CD4-positive, alpha-beta T cell treated with Interleukin-10 for 1 hour (primary cell): ENCODE measurements at regions not wholly inside any gene's neighbourhood (a gene's known extent, or its start where the extent isn't known, plus 50 kb on each side); places are given as distances from the start of the nearest gene placed in this dataset.

Experiments
- DNase-seq: peaks from one replicate; pipeline ENCODE4 v3.0.0-alpha.2; 2020

DNA sequence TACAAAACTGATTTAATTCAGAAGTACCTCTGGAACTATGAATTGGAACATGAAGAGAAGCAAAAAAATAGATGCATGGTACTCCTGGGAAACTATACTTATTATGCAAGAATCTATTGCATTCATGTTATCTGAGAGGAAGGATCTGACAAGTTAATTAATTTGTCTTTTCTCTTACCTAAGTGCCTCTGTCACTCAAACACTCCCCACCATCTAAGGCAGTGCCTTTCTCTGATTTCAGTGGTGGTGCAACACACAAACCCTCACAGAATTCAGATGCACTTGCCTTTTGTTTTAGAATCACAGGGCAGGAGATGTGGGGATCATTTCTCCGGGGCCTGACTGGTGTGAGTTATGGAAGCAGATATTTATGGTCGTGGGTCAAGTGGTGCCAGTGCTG is 52.5 kb upstream of the C9orf72 start:
- DNase-seq, result no peak

DNA sequence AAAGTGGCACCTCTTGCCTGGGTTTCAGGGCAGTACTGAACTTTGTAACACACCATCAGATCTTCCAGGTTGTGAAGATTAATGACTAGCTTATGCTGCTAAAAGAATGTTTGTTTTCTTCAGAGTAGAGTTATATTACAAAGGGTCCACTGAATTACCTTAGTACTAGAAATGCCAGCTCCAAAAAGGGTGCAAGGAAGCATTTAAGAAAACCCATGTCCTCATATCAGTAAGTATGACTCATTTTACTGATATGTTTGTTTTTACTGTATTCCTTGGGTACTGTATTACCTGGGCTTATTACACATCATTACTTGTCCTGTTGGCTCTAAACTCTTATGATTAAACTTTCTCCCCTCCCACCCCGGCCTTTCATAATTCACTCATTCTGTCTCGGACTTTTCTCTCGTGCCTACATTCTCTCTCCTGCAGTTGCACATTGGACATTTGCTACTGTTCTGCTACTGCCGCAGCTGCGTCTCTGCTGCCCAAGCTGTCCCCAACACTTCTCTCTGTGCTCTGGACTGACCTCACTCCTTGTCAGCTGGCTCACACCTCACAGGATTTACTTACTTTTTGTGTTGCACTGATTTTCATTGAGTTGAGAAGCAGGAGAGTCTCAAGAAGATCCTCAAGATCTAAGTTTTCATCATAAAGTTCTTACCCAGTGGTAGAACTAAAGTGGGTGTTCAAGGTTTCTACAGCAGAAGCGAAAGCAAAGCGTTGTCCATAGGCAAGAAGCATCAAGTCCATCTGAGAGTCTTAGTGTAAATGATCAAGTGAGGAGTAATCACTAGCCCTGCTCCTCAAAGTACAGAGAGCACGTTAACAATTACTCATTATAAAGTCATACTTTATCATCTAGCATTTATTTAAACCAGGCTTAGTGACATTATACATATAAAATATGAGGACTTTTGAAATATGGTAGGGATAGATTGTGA is 53.2 kb upstream of the C9orf72 start:
- no peak for DNase-seq

DNA sequence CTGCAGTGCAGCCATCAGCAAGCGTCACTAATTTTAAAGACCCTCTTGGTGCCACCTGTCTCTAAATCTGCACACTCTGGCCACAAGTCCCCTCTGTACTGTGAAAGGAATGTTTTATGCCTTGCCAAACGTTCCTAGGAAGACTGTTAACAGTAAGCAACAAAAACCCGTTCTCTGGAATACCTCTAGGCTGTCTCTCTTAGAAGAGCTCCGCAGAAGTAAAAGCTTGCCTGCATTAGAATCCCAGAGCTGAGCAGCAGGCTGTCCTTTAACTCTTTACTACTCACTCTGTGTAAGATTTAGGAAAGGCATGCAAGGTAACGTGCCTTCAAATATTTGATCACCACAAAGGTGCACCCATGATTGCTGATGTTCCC is 53.9 kb upstream of the C9orf72 start:
- DNase-seq, result no peak

DNA sequence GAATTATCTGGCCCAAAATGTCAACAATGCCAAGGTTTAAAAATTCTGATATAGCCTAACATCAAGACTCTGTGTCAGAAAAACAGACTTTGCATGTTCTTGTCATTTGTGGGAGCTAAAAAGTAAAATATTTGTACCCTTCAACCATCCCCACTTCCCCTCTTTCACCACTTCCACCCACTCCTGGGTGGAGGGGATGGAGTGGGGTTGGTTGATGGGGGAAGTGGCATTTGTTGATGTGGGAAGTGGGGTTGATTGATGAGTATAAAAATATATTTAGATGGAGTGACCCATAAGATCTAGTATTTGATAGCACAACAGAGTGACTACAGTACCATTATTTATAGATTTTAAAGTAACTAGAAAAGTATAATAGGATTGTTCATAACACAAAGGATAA is 55.0 kb upstream of the C9orf72 start:
- DNase-seq, result no peak

DNA sequence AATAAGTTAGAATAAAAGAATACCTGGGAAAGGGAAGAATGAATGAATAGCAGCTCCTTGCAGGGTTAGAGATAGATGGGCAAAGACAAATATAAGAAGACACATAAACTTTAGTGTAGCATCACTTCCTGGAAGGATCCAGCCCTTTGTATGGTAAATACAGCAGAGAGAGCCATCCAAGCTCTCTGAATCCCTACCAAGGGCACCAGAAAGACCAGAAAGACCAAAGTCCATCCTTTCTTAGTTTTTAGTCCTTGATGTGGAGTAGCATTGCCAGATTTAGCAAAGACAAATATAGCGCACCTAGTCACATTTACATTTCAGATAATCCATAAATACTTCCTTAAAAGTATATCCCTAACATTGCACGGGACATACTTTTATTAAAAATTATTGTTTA is 56.1 kb upstream of the C9orf72 start:
- DNase-seq, result no peak

DNA sequence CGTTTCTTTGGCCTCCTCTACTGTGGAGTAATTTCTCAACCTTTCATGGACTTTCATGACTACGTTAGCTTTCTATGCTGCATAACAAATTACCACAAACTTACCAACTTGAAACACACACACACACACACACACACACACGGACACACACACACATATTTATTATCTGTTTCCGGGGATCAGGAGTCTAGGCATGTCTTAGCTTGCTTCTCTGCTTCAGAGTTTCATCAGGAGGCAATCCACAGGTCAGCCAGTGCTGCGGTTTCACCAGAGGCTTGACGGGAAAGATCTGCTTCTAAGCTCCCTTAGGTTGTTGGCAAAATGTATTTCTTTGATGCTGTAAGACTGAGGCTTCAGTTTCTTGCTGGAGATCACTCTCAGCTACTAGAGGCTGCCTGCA is 59.0 kb upstream of the C9orf72 start:
- DNase-seq, result no peak

DNA sequence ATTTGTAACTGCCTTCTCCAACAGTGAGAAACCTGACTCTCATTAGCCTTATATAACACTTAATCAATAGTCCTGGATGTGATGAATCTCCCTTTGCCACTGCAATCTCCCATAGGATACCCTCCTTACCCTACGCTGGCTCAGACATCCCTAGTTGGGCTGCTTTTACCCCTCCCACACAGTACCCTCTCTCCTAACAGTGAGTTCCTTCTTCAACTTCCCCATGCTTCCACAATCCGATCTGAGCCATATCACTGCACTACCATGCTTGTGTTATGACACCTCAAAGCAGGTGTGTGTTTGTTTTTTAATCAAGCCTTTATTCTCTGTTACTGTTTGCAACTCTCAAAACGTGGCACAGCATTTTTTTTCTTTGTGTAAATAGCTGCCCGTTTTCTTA is 60.5 kb upstream of the C9orf72 start:
- DNase-seq, result no peak

DNA sequence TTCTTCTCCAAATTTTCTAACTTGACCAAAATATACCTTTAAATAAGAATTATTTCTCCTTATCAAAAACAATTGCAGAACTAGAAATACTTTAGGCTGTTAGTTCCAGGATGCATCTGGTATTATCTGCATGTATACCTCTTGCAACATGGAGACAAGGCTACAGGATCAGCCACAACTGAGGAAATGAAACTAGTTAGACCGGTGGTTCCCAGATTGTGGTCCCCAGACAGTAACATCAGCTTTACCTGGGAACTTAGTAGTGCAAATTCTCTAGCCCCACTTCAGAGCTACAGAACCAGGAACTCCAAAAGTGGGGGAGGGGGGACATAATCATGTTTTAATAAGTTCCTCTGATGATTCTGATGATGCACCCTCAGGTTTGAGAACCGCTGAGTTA is 61.6 kb upstream of the C9orf72 start:
- DNase-seq, result peak; percentile 19

DNA sequence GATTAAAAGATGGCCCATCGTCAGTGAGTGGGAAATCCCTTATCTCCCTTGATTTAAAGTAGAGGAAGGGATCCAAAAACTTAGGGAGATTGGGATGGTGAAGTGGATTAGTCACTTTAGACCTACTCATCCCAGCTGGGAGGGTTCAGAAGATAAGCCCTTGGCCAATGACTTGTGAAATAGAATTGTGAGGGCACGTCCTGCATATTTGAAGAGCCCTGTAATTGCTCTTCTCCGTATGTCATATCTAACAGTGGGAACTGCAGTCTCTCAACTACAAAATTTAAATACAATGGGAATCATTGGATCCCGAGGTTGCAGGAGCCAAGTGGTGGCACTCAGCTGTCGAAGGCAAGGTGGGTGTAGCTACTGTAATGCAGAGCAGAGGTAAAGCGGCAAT is 65.4 kb upstream of the C9orf72 start:
- no peak for DNase-seq

DNA sequence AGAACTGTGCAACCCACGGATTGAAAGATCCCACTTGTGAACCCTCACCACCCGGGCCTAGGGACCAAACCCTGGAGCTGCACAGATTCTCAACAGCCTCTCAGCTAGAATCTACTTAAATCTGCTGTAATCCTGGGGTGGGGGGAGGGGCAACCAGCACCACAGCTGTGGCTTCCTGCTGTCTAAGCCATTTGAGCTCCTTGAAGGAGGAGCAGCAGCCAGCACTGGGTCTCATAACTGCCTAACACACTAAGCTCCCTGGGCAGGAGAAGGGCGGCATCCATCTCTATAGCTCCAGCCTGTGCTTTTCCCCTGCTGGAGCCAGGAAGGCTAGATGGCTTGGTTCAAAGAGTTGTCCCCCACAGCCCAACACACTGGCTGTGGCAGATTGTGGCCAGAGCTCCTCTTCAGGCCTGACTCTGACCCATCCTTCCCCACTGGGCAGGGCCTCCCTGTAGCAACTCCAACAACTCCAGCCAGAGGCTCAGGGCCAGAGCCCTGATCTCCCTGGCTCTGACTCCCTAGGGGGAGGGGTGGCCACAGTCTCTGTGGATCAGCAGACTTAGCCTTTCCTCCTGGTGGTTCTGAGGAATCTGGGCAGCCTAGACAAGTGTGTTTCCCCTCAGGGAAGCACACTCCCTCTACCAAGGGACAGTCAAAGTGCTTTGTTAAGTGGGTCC is 72.0 kb upstream of the C9orf72 start:
- no peak for DNase-seq

DNA sequence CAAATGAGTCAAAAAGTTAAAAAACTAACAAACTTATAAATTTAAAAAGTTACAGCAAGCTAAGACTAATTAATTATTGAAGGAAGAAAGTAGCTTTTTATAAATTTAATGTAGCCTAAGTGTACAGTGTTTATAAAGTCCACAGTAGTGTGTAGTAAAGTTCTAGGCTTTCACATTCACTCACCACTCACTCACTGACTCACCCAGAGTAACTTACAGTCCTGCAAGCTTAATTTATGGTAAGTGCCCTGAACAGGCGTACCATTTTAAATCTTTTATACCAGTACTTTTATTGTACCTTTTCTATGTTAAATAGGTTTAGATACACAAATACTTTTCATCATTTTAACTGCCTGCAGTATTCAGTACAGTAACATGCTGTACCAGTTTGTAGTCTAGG is 80.0 kb upstream of the C9orf72 start:
- DNase-seq, result no peak

DNA sequence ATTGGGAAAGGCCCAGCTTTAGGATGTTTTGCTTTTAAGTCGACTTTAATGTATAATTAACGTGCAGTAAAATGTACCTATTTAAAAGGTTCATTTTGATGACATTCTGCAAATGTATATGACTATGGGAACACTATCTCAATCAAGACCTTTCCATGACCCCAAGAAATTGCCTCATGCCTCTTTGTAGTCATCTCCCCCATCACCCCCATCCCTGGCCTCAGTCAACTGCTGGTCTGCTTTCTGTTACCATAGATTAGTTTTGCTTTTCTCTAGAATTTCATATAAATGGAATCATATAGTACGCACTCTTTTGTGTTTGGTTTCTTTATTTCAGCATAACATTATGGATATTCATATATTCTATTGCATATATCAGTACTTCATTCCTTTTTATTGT is 80.7 kb upstream of the C9orf72 start:
- no peak for DNase-seq

DNA sequence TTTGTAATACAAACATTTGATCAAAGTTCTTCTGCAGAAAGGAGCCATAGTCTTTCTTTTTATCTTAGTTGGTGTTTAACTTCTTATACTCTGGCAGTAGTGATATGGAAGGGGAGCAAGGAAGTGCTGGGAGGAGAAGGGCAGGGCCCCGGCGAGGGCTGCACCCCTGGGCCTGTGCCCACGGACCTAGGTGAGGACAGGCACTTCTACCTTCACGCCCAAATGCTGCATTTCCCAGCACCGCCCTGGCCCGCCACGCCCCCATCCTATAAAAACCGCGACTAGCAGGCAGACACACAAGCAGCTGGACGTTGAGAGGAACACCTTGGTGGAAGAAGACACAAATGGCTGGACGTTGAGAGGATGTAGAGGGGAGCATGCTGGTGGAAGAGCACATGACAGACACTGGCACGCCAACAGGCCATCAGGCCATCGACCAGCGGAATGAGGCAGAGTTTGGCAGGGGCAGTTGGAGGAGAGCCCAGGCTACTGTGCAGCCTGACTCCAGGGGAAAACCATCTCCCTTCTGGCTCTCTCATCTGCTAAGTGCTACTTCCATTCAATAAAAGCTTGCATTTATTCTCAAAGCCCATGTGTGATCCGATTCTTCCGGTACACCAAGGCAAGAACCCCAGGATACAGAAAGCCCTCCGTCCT is 81.5 kb upstream of the C9orf72 start:
- no peak for DNase-seq

DNA sequence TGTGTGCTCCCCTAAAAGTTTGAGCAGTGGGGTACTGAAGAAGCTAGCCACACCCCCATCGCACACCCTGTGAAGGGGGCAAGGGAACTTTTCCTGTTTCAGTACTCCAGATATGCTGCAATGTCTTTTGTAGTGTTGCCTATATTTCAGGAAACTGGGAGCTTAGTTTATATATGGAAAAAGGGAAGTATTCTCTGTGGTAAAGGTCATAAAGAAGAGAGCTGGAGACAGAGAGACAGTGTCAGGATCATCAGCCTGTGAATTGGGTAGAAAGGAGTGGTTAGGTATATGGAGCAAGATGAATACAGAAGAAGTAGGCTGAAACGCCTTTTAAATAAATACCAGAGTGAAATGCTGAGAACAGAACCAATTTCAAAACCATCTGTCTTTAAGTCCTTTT is 82.2 kb upstream of the C9orf72 start:
- DNase-seq, result no peak

DNA sequence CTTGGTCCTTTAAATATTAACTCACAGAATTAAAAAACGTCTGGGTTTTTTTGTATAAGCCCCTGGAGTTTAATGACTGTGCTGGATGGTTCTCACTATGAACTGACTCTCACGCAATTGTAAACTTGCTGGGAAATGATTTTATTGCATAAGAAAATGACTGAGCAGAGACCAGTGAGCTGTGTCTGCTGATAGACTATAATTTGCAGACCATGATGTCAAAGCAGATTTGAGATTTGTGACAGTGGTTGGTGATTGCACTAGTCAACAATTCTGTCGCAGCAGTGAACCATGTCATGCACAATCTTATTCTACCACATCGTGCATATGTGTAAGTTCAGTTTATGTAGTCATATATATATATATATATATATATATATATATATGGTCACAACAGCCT is 85.7 kb upstream of the C9orf72 start:
- no peak for DNase-seq

DNA sequence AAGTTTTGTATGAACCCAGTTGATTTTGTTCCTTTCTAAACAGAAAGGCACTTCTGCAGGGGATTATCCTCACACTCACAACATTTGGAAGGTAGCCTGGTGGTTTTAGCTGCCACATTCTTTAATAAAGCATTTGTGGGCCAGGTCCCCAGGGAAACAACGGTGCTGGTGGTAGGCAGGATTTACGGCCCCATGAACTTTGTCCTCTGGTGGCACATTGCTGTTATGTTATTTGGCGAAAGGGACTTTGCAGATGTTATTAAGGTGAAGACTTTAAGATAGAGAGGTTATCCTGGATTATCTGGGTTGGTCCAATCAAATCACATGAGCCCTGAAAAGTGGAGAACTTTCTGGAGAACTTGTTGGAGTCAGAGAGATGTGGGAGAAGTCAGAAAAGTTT is 86.3 kb upstream of the C9orf72 start:
- DNase-seq, result no peak

DNA sequence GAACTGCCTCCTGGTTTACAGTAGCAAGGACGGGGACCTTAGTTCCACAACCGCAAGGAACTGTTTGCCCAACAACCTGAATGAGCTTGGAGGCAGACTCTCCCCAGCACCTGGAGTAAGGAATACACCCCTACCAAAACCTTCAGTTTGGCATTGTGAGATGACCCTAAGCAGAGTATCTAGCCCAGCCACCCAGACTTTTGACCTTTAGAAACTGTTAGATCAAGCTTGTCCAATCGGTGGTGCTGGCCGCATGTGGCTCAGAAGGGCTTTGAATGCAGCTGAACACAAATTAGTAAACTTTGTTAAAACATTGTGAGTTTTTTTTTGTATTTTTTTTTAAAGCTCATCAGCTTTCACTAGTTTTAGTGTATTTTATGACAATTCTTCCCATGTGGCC is 86.9 kb upstream of the C9orf72 start:
- no peak for DNase-seq

DNA sequence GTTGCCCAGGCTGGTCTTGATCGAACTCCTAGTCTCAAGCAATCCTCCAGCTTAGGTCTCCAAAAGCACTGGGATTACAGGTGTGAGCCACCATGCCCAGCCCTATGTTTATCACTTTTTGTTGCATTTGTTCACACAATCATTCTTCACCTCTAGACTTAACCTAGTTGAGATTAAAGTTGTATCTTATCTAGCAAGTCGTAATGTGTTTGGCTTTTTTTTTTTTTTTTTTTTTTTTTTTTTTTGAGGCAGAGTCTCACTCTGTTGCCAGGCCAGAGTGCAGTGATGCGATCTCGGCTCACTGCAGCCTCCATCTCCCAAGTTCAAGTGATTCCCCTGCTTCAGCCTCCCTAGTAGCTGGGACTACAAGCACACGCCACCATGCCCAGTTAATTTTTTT is 90.2 kb upstream of the C9orf72 start:
- DNase-seq, result no peak

DNA sequence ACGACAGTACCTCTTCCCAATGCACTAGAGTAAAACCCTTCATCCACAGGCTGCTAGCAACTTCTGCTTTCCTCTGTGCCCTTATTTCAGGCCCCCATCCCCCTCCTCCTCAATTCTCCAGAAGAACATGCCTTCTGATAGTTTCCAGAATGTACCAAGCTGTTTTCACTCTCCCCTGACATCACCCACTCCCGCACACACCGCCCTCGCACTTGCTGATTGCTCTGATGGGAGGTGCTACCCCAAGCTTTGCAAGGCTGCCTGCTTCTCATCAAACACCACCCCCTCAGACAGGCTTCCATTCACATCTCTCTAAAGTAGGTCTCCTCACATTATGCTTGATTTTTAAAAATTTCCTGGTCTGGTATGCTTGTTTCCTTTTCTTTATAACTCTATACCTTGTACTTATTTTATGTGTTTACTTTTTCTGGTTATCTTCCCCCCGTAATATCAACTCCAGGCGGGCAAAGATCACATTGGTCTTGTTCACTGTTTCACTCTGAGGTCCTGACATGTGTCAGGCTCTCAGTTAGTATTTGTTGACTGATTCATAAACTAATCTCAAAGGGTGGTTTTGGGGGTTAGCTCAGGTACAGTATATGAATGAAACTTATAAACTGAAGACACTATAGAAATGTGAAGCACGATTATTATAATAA is 91.0 kb upstream of the C9orf72 start:
- no peak for DNase-seq

DNA sequence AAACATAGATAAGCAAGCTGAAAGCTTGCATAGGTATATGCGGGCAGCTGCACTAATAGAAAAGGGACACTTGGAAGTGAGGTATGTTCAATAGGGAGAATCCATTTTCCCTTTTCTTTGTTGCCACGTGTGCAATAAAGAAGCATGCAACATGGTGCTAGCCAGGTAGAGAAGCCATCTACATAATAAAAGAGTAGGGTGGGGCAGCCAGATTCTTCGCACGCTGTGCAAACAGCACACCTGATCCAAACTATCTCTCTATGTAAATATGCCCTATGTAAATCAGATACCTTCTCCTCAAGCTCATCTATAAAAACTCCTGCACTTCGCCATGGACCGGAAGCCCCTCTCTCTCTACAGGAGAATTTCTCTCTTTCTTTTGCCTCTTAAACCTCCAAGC is 91.9 kb upstream of the C9orf72 start:
- no peak for DNase-seq

DNA sequence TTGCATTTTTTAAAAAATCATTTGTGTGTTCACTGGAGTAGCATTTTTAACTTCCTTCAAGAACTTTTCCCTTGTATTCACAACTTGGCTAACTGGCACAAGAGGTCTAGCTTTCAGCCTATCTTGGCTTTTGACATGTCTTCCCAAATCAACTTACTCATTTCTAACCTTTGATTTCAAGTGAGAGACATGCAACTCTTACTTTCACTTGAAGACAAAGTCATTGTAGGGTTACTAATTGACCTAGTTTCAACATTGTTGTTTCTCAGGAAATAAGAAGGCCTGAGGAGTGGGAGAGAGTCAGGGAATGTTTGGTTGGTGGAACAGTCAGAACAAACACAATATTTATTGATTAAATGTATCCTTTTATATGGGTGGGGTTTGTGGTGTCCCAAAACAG is 95.0 kb upstream of the C9orf72 start:
- no peak for DNase-seq

DNA sequence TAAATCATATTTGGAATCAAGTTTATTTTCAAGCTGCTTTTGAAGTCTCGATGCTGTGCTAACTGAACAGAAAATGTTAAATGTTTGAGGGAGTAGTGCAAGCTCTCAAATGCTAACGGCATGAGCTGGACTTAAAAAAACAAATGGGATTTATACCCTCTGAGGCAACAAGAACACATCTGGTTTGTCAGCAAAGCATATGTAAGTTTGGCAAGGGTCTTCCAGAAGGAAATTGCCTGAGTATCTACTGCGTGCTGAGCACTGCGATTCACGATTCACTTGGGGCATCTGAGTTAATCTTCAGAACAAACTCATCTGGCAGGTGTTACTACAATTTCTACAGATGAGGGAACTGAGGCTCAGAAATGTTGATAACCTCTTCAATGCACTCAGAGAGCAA is 98.4 kb upstream of the C9orf72 start:
- DNase-seq, result no peak

DNA sequence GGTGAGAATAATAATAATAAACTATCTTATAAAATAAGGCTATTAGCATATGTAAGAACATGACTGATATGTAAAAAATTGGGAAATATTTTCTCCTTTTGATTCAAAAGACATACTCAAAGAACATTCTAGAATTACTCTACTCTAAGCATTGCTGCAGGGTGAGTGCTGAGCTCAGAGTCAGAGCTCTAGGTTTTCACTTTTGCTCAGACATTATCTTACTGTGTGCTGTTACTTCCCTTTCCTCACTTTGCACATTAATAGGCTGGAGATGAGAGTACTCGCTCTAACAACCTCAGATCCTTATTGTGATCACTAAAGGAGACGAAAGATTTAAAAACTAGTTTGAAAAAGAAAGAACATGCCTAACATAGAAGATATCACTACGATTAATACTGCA is 99.4 kb upstream of the C9orf72 start:
- no peak for DNase-seq

DNA sequence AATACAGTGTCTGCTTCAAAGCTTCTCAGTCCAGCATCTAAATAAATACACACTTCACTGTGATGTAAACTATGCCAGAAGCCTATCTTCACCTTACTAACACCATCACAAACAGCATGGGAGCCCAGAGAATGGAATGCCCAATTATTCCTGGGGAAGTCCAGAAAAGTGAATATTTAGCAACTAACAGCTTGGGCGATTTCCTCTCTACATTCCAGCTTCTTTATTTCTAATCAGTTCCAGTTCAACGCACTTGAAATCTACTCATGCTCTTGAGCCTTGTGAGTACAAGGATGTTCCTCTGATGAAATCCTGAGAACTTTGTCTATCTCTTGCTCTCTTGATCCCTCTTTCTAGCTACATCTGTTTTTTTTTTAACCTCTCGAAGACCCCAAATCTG is 100.4 kb upstream of the C9orf72 start:
- no peak for DNase-seq
